H54 (cell line): ENCODE measurements at regions not wholly inside any gene's neighbourhood (a gene's known extent, or its start where the extent isn't known, plus 50 kb on each side); places are given as distances from the start of the nearest gene placed in this dataset.

ENCODE experiments used
- DNase-seq: peaks from one replicate; pipeline ENCODE4 v3.0.0; 2011; ENCODE audit warnings: low spot score, mixed read lengths; ENCODE audit not compliant: insufficient read length
- FAIRE-seq: peaks from 3 replicates; lab custom pipeline; 2011; peaks lifted over from hg19 to GRCh38; lab: Jason Lieb, UNC
- POLR2A ChIP-seq: IDR thresholded peaks from 2 replicates; pipeline ENCODE4 v1.6.1; 2011; ENCODE audit warnings: low read depth, mild to moderate bottlenecking, low read length

GRCh38 chr13:44296856-44297255 is 76.8 kb upstream of the SERP2 start:
- no peak for DNase-seq
- FAIRE-seq, result no peak
- TF ChIP-seq POLR2A, result no peak

GRCh38 chr13:44298314-44298713 is 75.3 kb upstream of the SERP2 start:
- DNase-seq, result no peak
- no peak for FAIRE-seq
- TF ChIP-seq POLR2A, result no peak

GRCh38 chr13:44299152-44299943 is 74.3 kb upstream of the SERP2 start:
- no peak for TF ChIP-seq POLR2A
- no peak for FAIRE-seq
- DNase-seq, result no peak

- FAIRE-seq (no peak), DNase-seq (peak; percentile 21)
- TF ChIP-seq POLR2A, result no peak
Measured at GRCh38 chr13:44300895-44301638, 72.6 kb upstream of the SERP2 start.

- FAIRE-seq (no peak), DNase-seq (no peak)
- no peak for TF ChIP-seq POLR2A
Measured at GRCh38 chr13:44301639-44302015, 72.0 kb upstream of the SERP2 start.

GRCh38 chr13:44302233-44302632 is 71.4 kb upstream of the SERP2 start:
- DNase-seq (no peak), FAIRE-seq (no peak)
- TF ChIP-seq POLR2A, result no peak

GRCh38 chr13:44302940-44303575 is 70.6 kb upstream of the SERP2 start:
- FAIRE-seq, result no peak
- no peak for TF ChIP-seq POLR2A
- DNase-seq, result no peak

GRCh38 chr13:44303681-44304432 is 69.8 kb upstream of the SERP2 start:
- FAIRE-seq, result no peak
- no peak for DNase-seq
- TF ChIP-seq POLR2A, result no peak

GRCh38 chr13:44304433-44304725 is 69.2 kb upstream of the SERP2 start:
- FAIRE-seq (no peak), DNase-seq (no peak)
- TF ChIP-seq POLR2A, result no peak

GRCh38 chr13:44305286-44305685 is 68.3 kb upstream of the SERP2 start:
- FAIRE-seq (no peak), DNase-seq (no peak)
- no peak for TF ChIP-seq POLR2A

- FAIRE-seq, result no peak
- TF ChIP-seq POLR2A, result no peak
- no peak for DNase-seq
Measured at GRCh38 chr13:44305917-44306370, 67.7 kb upstream of the SERP2 start.

GRCh38 chr13:44306371-44307192 is 67.0 kb upstream of the SERP2 start:
- DNase-seq, result peak; percentile 38
- no peak for FAIRE-seq
- no peak for TF ChIP-seq POLR2A

GRCh38 chr13:44307255-44307654 is 66.4 kb upstream of the SERP2 start:
- no peak for DNase-seq
- no peak for TF ChIP-seq POLR2A
- no peak for FAIRE-seq

GRCh38 chr13:44307844-44308243 is 65.8 kb upstream of the SERP2 start:
- no peak for TF ChIP-seq POLR2A
- no peak for FAIRE-seq
- DNase-seq, result no peak
